Progenitor cell of endocrine pancreas (in vitro differentiated cells): ENCODE measurements at regions not wholly inside any gene's neighbourhood (a gene's known extent, or its start where the extent isn't known, plus 50 kb on each side); places are given as distances from the start of the nearest gene placed in this dataset.

Experiments used
- DNase-seq: peaks from one replicate; pipeline ENCODE4 v3.0.0; 2021; ENCODE audit warnings: low spot score; ENCODE audit not compliant: unreplicated experiment
- H3K27ac Mint-ChIP-seq: 2 replicates; pipeline ENCODE4 v1.8.0; 2021; ENCODE audit warnings: mild to moderate bottlenecking, moderate library complexity, mixed read lengths
- H3K27me3 Mint-ChIP-seq: 2 replicates; pipeline ENCODE4 v1.8.0; 2021; ENCODE audit warnings: mixed read lengths
- H3K36me3 Mint-ChIP-seq: 2 replicates; pipeline ENCODE4 v1.8.0; 2022; ENCODE audit warnings: mixed read lengths; ENCODE audit not compliant: insufficient read depth
- H3K4me1 Mint-ChIP-seq: 2 replicates; pipeline ENCODE4 v1.8.0; 2021; ENCODE audit warnings: low read depth, mixed read lengths
- H3K4me3 Mint-ChIP-seq: 2 replicates; pipeline ENCODE4 v1.8.0; 2021; ENCODE audit warnings: low read depth, mild to moderate bottlenecking, moderate library complexity, mixed read lengths
- H3K9me3 Mint-ChIP-seq: 2 replicates; pipeline ENCODE4 v1.8.0; 2021; ENCODE audit warnings: low read depth, mixed read lengths
- TF ChIP-seq, protein P1 (sequence below): fragments of 200-600 bp; sonication (generic); IDR thresholded peaks from one replicate; pipeline ENCODE4 v1.5.0; 2021; ENCODE audit warnings: antibody characterized with exemption, mild to moderate bottlenecking; ENCODE audit not compliant: unreplicated experiment

DNA sequence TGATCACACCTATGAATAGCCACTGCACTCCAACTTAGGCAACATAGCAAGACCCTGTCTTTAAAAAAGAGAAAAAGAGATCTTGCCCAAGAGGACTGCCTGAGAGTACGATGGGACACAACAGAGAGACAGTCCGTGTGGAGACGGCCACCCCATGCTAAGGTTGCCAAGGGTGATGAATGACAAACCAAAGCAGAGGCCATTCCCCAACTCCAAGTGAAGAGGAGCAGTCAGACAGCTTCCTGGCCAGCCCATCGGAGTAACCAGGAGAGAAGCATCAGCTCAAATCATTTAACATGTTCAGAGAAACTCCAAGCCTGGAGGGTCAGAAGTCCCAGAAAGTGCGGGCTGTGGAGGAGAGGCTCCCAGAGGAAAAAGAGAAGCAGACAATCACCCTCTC, 63.9 kb upstream of the SUB1 start:
- DNase-seq: no peak
- Mint-ChIP-seq H3K9me3 (no peaks in the 10 kb centered on the region), H3K27ac (no peak overlapping the region), H3K27me3 (peaks cover 3% of the 10 kb centered on the region), H3K4me3 (no peak overlapping the region), H3K36me3 (no peaks in the 10 kb centered on the region), H3K4me1 (no peaks in the 10 kb centered on the region)
- TF ChIP-seq, protein P1, sequence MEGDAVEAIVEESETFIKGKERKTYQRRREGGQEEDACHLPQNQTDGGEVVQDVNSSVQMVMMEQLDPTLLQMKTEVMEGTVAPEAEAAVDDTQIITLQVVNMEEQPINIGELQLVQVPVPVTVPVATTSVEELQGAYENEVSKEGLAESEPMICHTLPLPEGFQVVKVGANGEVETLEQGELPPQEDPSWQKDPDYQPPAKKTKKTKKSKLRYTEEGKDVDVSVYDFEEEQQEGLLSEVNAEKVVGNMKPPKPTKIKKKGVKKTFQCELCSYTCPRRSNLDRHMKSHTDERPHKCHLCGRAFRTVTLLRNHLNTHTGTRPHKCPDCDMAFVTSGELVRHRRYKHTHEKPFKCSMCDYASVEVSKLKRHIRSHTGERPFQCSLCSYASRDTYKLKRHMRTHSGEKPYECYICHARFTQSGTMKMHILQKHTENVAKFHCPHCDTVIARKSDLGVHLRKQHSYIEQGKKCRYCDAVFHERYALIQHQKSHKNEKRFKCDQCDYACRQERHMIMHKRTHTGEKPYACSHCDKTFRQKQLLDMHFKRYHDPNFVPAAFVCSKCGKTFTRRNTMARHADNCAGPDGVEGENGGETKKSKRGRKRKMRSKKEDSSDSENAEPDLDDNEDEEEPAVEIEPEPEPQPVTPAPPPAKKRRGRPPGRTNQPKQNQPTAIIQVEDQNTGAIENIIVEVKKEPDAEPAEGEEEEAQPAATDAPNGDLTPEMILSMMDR: no peak

GRCh38 chr5:32520972-32521371, 64.4 kb upstream of the SUB1 start:
- Mint-ChIP-seq H3K4me1 (no peaks in the 10 kb centered on the region), H3K9me3 (no peaks in the 10 kb centered on the region), H3K27ac (no peak overlapping the region), H3K4me3 (no peak overlapping the region), H3K27me3 (peaks cover 3% of the 10 kb centered on the region), H3K36me3 (no peaks in the 10 kb centered on the region)
- TF ChIP-seq, protein P1: no peak
- DNase-seq: no peak

- H3K36me3 Mint-ChIP-seq: no peaks in the 10 kb centered on the region
Observed at GRCh38 chr5:32520356-32520755, 65.0 kb upstream of the SUB1 start.

GRCh38 chr5:32519508-32519907, 65.8 kb upstream of the SUB1 start:
- DNase-seq: no peak
- Mint-ChIP-seq H3K4me1 (no peaks in the 10 kb centered on the region), H3K27me3 (peaks cover 3% of the 10 kb centered on the region), H3K4me3 (no peak overlapping the region), H3K9me3 (no peaks in the 10 kb centered on the region), H3K36me3 (no peaks in the 10 kb centered on the region), H3K27ac (no peak overlapping the region)
- TF ChIP-seq, protein P1: no peak

More at GRCh38 chr5:32520356-32520755, 65.0 kb upstream of the SUB1 start:
- Mint-ChIP-seq H3K27me3 (peaks cover 3% of the 10 kb centered on the region), H3K4me1 (no peaks in the 10 kb centered on the region), H3K27ac (no peak overlapping the region), H3K4me3 (no peak overlapping the region), H3K9me3 (no peaks in the 10 kb centered on the region)
- DNase-seq: no peak
- TF ChIP-seq, protein P1: no peak

DNA sequence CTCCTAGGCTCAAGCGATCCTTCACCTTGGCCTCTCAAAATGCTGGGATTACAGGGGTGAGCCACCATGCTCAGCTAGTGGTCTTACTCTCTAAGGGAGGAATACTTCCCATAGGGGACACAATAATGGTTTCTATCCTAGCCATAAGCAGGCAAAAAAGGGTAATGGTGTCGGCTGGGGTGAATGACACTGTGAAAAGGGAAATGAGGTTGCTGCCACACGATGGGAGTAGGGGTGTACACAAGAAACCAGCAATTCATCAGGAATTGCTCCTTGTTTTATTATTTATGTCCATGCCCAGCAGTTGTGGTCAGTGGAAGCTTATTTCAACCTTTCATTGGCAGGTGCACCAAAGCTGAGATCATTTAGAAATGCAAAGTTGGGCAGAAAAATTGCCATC, 70.3 kb upstream of the ZFR start:
- Mint-ChIP-seq H3K4me3 (no peak overlapping the region), H3K27me3 (no peaks in the 10 kb centered on the region), H3K36me3 (no peaks in the 10 kb centered on the region), H3K27ac (no peak overlapping the region), H3K4me1 (no peaks in the 10 kb centered on the region), H3K9me3 (no peaks in the 10 kb centered on the region)
- TF ChIP-seq, protein P1: no peak
- no peak for DNase-seq
